Activated CD8-positive, alpha-beta T cell treated with anti-CD3 and anti-CD28 coated beads for 36 hours (primary cell): ENCODE measurements at regions not wholly inside any gene's neighbourhood (a gene's known extent, or its start where the extent isn't known, plus 50 kb on each side); places are given as distances from the start of the nearest gene placed in this dataset.

Experiments
- ATAC-seq: fragments of 200-7000 bp; cut with Tn5 transposase; one replicate; pipeline ENCODE4 v1.10.0; 2021; ENCODE audit warnings: mild to moderate bottlenecking, moderate library complexity
- CTCF ChIA-PET: fragments of 350-600 bp; sonication (Branson Sonifier 250); formaldehyde crosslinking; loops from one replicate; lab custom pipeline; 2021; ENCODE audit warnings: antibody characterized with exemption; lab: Charles Lee
- POLR2A ChIA-PET: fragments of 350-600 bp; sonication (Branson Sonifier 250); formaldehyde crosslinking; loops from one replicate; lab custom pipeline; 2021; ENCODE audit warnings: antibody characterized with exemption; lab: Charles Lee
- DNase-seq: peaks from one replicate; pipeline ENCODE4 v3.0.0-alpha.2; 2020
- H3K27ac Mint-ChIP-seq: one replicate; pipeline ENCODE4 v1.8.0; 2021; ENCODE audit warnings: mild to moderate bottlenecking, mixed read lengths
- H3K27me3 Mint-ChIP-seq: one replicate; pipeline ENCODE4 v1.8.0; 2021; ENCODE audit warnings: mixed read lengths
- H3K36me3 Mint-ChIP-seq: one replicate; pipeline ENCODE4 v1.8.0; 2021; ENCODE audit warnings: low read depth, mixed read lengths
- H3K4me1 Mint-ChIP-seq: one replicate; pipeline ENCODE4 v1.8.0; 2021; ENCODE audit warnings: low read depth, mixed read lengths
- H3K4me3 Mint-ChIP-seq: one replicate; pipeline ENCODE4 v1.8.0; 2021; ENCODE audit warnings: mild to moderate bottlenecking, moderate library complexity, mixed read lengths
- H3K9me3 Mint-ChIP-seq: one replicate; pipeline ENCODE4 v1.8.0; 2021; ENCODE audit warnings: mixed read lengths
- intact Hi-C: fragments of 100-400 bp; cut with micrococcal nuclease; formaldehyde crosslinking; loops from one replicate; pipeline ENCODE4 v1.10.0; 2022
- TF ChIP-seq, protein P1 (sequence below): fragments of 200-600 bp; IDR thresholded peaks from one replicate; pipeline ENCODE4 v1.8.0; 2022; ENCODE audit warnings: antibody characterized with exemption, mild to moderate bottlenecking

- intact Hi-C loops = no loop called here
- Mint-ChIP-seq H3K27ac (no peak overlapping the region), H3K9me3 (no peaks in the 10 kb centered on the region), H3K4me1 (peaks cover 5% of the 10 kb centered on the region), H3K36me3 (no peaks in the 10 kb centered on the region), H3K4me3 (no peak overlapping the region), H3K27me3 (no peaks in the 10 kb centered on the region)
- TF ChIP-seq, protein P1, sequence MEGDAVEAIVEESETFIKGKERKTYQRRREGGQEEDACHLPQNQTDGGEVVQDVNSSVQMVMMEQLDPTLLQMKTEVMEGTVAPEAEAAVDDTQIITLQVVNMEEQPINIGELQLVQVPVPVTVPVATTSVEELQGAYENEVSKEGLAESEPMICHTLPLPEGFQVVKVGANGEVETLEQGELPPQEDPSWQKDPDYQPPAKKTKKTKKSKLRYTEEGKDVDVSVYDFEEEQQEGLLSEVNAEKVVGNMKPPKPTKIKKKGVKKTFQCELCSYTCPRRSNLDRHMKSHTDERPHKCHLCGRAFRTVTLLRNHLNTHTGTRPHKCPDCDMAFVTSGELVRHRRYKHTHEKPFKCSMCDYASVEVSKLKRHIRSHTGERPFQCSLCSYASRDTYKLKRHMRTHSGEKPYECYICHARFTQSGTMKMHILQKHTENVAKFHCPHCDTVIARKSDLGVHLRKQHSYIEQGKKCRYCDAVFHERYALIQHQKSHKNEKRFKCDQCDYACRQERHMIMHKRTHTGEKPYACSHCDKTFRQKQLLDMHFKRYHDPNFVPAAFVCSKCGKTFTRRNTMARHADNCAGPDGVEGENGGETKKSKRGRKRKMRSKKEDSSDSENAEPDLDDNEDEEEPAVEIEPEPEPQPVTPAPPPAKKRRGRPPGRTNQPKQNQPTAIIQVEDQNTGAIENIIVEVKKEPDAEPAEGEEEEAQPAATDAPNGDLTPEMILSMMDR = no peak
- ATAC-seq (no peak), DNase-seq (no peak)
- POLR2A ChIA-PET = no interaction called here
- CTCF ChIA-PET = no interaction called here
Observed at GRCh38 chr22:48182846-48183805, 1420.7 kb downstream of the TBC1D22A start.

GRCh38 chr22:48182031-48182430 lies 1419.6 kb downstream of the TBC1D22A start:
- CTCF ChIA-PET = no interaction called here
- Mint-ChIP-seq H3K9me3 (no peaks in the 10 kb centered on the region), H3K4me1 (peaks cover 4% of the 10 kb centered on the region), H3K36me3 (no peaks in the 10 kb centered on the region), H3K27ac (no peak overlapping the region), H3K27me3 (no peaks in the 10 kb centered on the region), H3K4me3 (no peak overlapping the region)
- DNase-seq = no peak
- no peak for ATAC-seq
- TF ChIP-seq, protein P1 = no peak
- intact Hi-C loops = no loop called here
- POLR2A ChIA-PET = no interaction called here

DNA sequence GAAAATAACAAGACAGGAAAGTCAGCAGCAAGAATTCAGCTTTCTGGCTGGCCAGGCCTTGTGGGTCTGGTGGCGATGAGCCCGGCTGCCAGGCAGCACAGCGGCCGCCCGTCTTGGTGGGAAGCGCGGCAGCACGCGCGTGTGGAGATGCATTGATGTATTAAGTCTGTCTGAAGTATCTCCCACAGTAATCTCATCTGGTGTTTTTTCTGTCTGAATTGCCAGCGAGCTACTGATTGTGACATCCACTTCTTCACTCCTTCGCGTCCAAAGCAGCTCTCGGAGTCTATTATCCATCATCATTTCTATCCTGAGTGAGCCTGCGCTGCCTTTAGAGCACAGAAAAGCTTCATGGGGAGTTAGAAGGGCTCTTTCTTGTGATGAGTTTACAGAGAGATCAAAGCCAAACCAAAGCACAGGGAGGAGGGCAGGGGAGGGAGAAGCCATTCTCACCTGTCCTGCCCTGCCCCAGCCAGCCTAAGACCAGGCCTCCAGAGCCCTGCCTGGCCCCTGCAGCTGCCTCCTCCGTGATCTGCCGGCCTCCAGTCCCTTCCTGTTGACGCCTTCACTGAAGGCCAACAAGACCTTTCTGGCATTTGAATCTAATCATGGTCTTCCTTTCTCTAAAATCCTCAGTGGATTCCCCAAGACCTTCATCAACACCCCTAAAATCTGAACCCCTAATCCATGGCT lies 1419.0 kb downstream of the TBC1D22A start:
- Mint-ChIP-seq H3K27ac (no peak overlapping the region), H3K4me3 (no peak overlapping the region), H3K36me3 (no peaks in the 10 kb centered on the region), H3K27me3 (no peaks in the 10 kb centered on the region), H3K4me1 (peaks cover 4% of the 10 kb centered on the region), H3K9me3 (no peaks in the 10 kb centered on the region)
- no peak for DNase-seq
- TF ChIP-seq, protein P1 = no peak
- ChIA-PET POLR2A (no interaction called here), CTCF (no interaction called here)
- no peak for ATAC-seq
- intact Hi-C loops = no loop called here

DNA sequence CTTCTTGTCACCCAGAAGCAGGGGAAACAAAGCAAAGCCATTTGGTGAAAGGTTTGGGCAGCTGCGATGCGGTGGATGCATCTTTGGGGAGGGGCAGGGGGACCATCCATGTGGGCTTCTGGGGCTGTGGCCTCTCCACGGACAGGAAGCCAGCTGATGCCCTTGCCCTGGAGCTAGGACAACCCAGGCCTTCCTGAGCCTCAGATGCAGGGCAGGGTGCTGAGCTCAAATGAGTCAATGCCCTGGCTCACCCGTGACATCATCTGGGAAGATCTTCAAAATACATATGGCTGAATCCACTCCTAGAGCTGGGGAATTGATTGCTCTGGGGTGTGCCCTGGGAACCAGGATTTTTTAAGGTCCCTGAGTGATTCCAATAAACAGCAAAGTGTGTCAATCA lies 1418.2 kb downstream of the TBC1D22A start:
- POLR2A ChIA-PET = no interaction called here
- Mint-ChIP-seq H3K27ac (no peak overlapping the region), H3K4me1 (peaks cover 2% of the 10 kb centered on the region), H3K36me3 (no peaks in the 10 kb centered on the region), H3K9me3 (no peaks in the 10 kb centered on the region), H3K4me3 (no peak overlapping the region), H3K27me3 (no peaks in the 10 kb centered on the region)
- ATAC-seq = no peak
- DNase-seq = no peak
- CTCF ChIA-PET = no interaction called here
- TF ChIP-seq, protein P1 = no peak
- intact Hi-C loops = no loop called here
